Ishikawa (cell line): ENCODE measurements at regions not wholly inside any gene's neighbourhood (a gene's known extent, or its start where the extent isn't known, plus 50 kb on each side); places are given as distances from the start of the nearest gene placed in this dataset.

Experiments
- CEBPB ChIP-seq: IDR thresholded peaks from 2 replicates; pipeline ENCODE4 v1.6.1; 2012
- CREB1 ChIP-seq: IDR thresholded peaks from 2 replicates; pipeline ENCODE4 v1.6.1; 2012; ENCODE audit warnings: low read depth
- EP300 ChIP-seq: IDR thresholded peaks from 2 replicates; pipeline ENCODE4 v1.6.1; 2012; ENCODE audit warnings: borderline replicate concordance
- TAF1 ChIP-seq: IDR thresholded peaks from 2 replicates; pipeline ENCODE4 v1.6.1; 2012; ENCODE audit warnings: low read depth, mild to moderate bottlenecking
- TF ChIP-seq, protein P1 (sequence below): IDR thresholded peaks from 2 replicates; pipeline ENCODE4 v1.6.1; 2012
- TF ChIP-seq, protein P2 (sequence below): IDR thresholded peaks from 2 replicates; pipeline ENCODE4 v1.6.1; 2012

DNA sequence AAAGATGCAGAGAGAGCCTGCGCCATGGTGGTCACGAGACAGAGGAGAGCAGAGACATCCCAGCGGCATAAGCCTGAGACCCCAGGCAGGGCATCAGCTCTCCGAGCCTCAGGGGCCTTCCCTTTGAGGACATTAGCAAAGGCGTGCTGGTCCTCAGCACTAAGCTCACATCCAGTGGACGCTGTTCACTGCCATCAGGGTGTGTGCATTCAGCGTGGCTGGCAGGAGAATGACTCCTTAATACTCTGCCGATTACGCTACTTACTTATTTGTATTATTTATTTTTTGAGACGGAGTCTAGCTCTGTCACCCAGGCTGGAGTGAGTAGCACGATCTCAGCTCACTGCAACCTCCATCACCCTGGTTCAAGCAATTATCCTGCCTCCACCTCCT is 290.2 kb downstream of the KLF6 start:
- TF ChIP-seq CREB1 = no peak
- TF ChIP-seq, protein P1, sequence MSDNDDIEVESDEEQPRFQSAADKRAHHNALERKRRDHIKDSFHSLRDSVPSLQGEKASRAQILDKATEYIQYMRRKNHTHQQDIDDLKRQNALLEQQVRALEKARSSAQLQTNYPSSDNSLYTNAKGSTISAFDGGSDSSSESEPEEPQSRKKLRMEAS = no peak
- TF ChIP-seq, protein P2, sequence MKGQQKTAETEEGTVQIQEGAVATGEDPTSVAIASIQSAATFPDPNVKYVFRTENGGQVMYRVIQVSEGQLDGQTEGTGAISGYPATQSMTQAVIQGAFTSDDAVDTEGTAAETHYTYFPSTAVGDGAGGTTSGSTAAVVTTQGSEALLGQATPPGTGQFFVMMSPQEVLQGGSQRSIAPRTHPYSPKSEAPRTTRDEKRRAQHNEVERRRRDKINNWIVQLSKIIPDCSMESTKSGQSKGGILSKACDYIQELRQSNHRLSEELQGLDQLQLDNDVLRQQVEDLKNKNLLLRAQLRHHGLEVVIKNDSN = no peak
- TF ChIP-seq TAF1 = no peak
- no peak for TF ChIP-seq EP300
- no peak for TF ChIP-seq CEBPB
